ENCODE measurements at regions not wholly inside any gene's neighbourhood (a gene's known extent, or its start where the extent isn't known, plus 50 kb on each side); places are given as distances from the start of the nearest gene placed in this dataset.

DNA sequence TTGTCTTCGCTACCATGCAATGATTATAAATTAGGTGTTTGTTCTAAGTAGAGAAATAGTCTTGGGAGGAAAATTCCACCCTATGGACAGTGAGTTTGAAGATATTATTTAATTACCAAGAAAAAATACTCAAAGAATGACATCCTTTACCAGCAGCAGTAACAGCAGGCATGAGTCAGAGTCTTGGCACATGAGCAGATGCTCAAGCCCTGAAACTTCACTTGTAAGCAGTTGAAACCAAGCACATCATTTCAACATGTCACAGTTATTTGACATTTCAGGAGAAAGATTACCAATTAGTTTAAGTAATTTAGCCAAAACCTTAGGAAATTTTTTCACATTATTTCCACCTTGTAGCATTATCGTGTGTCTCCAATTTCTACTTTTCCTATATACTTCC, 99.2 kb downstream of the C12orf50 start:
- H3K4me3 Mint-ChIP-seq = no peak overlapping the region
- Histone ChIP-seq H3K27ac (ENCODE audit: low read depth in 1 of 2, low read length in 2 of 2) (no peak overlapping the region), H3K4me3 (ENCODE audit: low read length) (no peak overlapping the region), H3K9me3 (ENCODE audit: control insufficient read depth in 1 of 2, insufficient read depth in 1 of 2, low read length in 2 of 2) (no peaks in the 10 kb centered on the region), H3K4me1 (ENCODE audit: insufficient read depth, low read length) (no peaks in the 10 kb centered on the region), H3K36me3 (ENCODE audit: insufficient read depth, low read length) (no peaks in the 10 kb centered on the region), H3K27me3 (ENCODE audit: control insufficient read depth in 1 of 2, insufficient read depth in 2 of 2, low read length in 2 of 2) (no peaks in the 10 kb centered on the region)
- TF ChIP-seq, protein P1, sequence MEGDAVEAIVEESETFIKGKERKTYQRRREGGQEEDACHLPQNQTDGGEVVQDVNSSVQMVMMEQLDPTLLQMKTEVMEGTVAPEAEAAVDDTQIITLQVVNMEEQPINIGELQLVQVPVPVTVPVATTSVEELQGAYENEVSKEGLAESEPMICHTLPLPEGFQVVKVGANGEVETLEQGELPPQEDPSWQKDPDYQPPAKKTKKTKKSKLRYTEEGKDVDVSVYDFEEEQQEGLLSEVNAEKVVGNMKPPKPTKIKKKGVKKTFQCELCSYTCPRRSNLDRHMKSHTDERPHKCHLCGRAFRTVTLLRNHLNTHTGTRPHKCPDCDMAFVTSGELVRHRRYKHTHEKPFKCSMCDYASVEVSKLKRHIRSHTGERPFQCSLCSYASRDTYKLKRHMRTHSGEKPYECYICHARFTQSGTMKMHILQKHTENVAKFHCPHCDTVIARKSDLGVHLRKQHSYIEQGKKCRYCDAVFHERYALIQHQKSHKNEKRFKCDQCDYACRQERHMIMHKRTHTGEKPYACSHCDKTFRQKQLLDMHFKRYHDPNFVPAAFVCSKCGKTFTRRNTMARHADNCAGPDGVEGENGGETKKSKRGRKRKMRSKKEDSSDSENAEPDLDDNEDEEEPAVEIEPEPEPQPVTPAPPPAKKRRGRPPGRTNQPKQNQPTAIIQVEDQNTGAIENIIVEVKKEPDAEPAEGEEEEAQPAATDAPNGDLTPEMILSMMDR (IDR thresholded peaks at IDR 0.05) = no peak
- no peaks in the 10 kb centered on the region for H3K9me3 Mint-ChIP-seq
- CTCF ChIA-PET = no interaction called here
- DNase-seq (no peak), ATAC-seq (ENCODE audit: poor library complexity) (no peak)
- no peak overlapping the region for H3K27ac Mint-ChIP-seq
- intact Hi-C loops (cut with DNase I, micrococcal nuclease) = no loop called here
- H3K27me3 Mint-ChIP-seq = peaks cover 13% of the 10 kb centered on the region
- no peaks in the 10 kb centered on the region for H3K4me1 Mint-ChIP-seq (ENCODE audit: low read depth)
- no peaks in the 10 kb centered on the region for H3K36me3 Mint-ChIP-seq (ENCODE audit: low read depth)
- POLR2A ChIA-PET = no interaction called here

DNA sequence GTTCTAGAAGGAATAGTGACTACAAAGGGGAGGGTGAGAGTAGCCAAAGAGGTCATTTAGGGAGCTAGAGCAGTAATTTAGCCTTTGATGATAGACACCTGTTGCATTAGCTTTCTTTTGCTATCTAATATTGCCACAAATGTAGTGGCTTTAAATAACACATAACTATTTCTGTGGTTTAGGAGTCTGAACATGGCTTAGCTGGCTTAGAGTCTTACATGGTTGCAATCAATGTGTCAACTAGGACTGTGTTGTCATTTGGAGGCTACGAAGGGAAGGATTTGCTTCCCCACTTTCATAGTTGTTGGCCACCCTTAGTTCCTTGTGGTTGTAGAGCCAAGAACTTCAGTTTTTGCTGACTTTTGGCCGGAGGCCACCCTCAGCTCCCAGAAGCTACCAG, 99.9 kb downstream of the C12orf50 start:
- no peak overlapping the region for H3K4me3 ChIP-seq (ENCODE audit: low read length)
- H3K27ac Mint-ChIP-seq = no peak overlapping the region
- no peaks in the 10 kb centered on the region for H3K9me3 ChIP-seq (ENCODE audit: control insufficient read depth in 1 of 2, insufficient read depth in 1 of 2, low read length in 2 of 2)
- H3K27me3 ChIP-seq (ENCODE audit: control insufficient read depth in 1 of 2, insufficient read depth in 2 of 2, low read length in 2 of 2) = no peaks in the 10 kb centered on the region
- H3K4me1 Mint-ChIP-seq (ENCODE audit: low read depth) = no peaks in the 10 kb centered on the region
- TF ChIP-seq, protein P1 (IDR thresholded peaks at IDR 0.05) = no peak
- POLR2A ChIA-PET = no interaction called here
- no peaks in the 10 kb centered on the region for H3K9me3 Mint-ChIP-seq
- ATAC-seq (ENCODE audit: poor library complexity) = no peak
- intact Hi-C loops (cut with DNase I, micrococcal nuclease) = no loop called here
- CTCF ChIA-PET = no interaction called here
- no peak overlapping the region for H3K27ac ChIP-seq (ENCODE audit: low read depth in 1 of 2, low read length in 2 of 2)
- no peak overlapping the region for H3K4me3 Mint-ChIP-seq
- no peaks in the 10 kb centered on the region for H3K4me1 ChIP-seq (ENCODE audit: insufficient read depth, low read length)
- no peaks in the 10 kb centered on the region for H3K36me3 ChIP-seq (ENCODE audit: insufficient read depth, low read length)
- no peak for DNase-seq
- no peaks in the 10 kb centered on the region for H3K36me3 Mint-ChIP-seq (ENCODE audit: low read depth)
- H3K27me3 Mint-ChIP-seq = peaks cover 13% of the 10 kb centered on the region

DNA sequence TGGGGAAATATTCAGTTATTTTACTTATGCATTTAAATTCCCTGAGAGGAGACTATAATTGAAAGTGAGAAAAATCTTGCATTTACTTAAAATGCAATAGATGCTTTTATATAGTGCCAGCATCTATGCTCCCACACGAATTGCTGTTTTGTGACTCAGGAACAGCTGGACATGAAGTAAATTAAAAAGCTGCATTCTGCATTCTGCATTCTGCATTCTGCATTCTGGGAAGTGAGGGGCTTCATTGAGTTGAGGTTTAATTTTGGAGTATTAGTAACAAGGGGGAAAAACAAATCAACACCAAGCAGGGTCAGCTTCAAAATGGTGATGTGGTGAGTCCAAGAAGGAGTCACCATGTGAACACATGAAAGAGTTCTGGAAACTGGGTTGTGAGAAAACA, 101.2 kb downstream of the C12orf50 start:
- no peaks in the 10 kb centered on the region for H3K36me3 ChIP-seq (ENCODE audit: insufficient read depth, low read length)
- TF ChIP-seq, protein P1 (IDR thresholded peaks at IDR 0.05) = no peak
- H3K4me3 Mint-ChIP-seq = no peak overlapping the region
- H3K27ac Mint-ChIP-seq = no peak overlapping the region
- DNase-seq = no peak
- no peaks in the 10 kb centered on the region for H3K9me3 Mint-ChIP-seq
- ChIA-PET POLR2A (no interaction called here), CTCF (no interaction called here)
- intact Hi-C loops (cut with DNase I, micrococcal nuclease) = no loop called here
- H3K27ac ChIP-seq (ENCODE audit: low read depth in 1 of 2, low read length in 2 of 2) = no peak overlapping the region
- no peaks in the 10 kb centered on the region for H3K27me3 ChIP-seq (ENCODE audit: control insufficient read depth in 1 of 2, insufficient read depth in 2 of 2, low read length in 2 of 2)
- H3K27me3 Mint-ChIP-seq = peaks cover 8% of the 10 kb centered on the region
- no peaks in the 10 kb centered on the region for H3K4me1 Mint-ChIP-seq (ENCODE audit: low read depth)
- no peak for ATAC-seq (ENCODE audit: poor library complexity)
- no peaks in the 10 kb centered on the region for H3K36me3 Mint-ChIP-seq (ENCODE audit: low read depth)
- no peaks in the 10 kb centered on the region for H3K9me3 ChIP-seq (ENCODE audit: control insufficient read depth in 1 of 2, insufficient read depth in 1 of 2, low read length in 2 of 2)
- H3K4me1 ChIP-seq (ENCODE audit: insufficient read depth, low read length) = no peaks in the 10 kb centered on the region
- H3K4me3 ChIP-seq (ENCODE audit: low read length) = no peak overlapping the region

All from CD4-positive, alpha-beta T cell (primary cell).